ENCODE measurements at regions not wholly inside any gene's neighbourhood (a gene's known extent, or its start where the extent isn't known, plus 50 kb on each side); places are given as distances from the start of the nearest gene placed in this dataset.
"Not testable (repeated sequence)": the region's sequence is repeated elsewhere in the genome, so short reads cannot be mapped to it uniquely, and the experiment has no call there.

- DNase-seq (ENCODE audit: low read depth in 2 of 2), result no peak
Observed at GRCh38 chr4:17012451-17012850, 114.0 kb upstream of the LDB2 start.

DNA sequence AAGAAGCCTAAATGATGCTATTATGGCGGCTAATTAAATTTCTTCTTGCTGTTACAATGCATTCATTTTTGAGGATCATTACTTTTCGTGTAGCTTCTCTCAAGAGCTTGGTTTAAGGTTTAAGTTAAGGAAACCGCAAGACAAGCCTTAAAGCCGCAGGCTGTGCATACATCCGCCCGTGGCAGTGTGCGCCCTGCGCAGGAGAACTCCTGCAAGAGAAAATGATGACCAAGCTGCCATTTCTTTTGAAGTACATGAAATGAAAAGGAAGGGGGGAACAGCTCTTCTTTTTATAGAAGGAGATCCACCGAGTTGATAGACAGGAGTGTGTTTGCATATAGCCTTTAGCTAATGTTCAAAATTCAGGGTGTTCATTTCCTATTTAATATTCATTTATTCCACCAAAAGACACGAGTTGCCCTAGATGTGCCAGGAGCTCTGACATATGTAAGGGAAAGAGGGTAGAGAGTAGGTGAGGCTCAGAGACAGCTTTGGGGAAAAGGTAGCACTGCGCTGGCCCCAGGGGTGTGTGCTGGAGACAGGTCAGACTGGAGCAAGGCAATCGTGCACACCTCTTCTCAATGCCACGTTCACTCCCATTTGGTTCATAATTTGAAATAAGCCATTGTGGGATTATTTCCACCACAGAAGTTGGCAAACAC, 112.1 kb upstream of the LDB2 start:
- DNase-seq (ENCODE audit: low read depth in 2 of 2), result no peak

- DNase-seq (ENCODE audit: low read depth in 2 of 2), result no peak
Observed at GRCh38 chr4:17009871-17010367, 111.5 kb upstream of the LDB2 start.

- DNase-seq (ENCODE audit: low read depth in 2 of 2), result no peak
Observed at GRCh38 chr4:17008834-17009345, 110.4 kb upstream of the LDB2 start.

DNA sequence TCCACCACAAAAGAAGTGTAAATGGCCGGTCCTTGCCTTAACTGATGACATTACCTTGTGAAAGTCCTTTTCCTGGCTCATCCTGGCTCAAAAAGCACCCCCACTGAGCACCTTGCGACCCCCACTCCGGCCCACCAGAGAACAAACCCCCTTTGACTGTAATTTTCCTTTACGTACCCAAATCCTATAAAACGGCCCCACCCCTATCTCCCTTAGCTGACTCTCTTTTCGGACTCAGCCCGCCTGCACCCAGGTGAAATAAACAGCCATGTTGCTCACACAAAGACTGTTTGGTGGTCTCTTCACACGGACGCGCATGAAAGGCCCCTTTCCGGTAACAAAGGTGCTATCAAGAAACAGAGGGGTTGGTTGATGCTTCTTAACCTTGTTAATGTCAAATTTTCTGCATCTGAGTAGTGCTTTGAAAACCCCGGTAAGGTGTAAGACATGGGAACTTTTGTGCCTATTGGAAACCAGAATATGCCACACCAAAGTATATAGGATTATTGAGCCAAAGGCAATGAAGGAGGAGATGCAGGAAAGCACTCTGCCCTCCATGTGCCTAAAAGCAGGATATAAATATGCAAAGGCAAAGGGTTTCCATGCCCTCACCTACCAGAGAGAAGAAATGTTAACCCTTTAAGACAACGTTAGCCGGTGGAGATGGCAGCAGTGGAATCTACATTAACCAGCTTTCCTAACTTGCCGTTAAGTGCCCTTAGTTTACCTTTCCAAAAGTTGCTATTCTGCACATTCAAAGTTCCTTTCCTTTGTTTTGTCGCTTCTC, 105.4 kb upstream of the LDB2 start:
- DNase-seq (ENCODE audit: low read depth in 2 of 2), result not testable (repeated sequence)

- DNase-seq (ENCODE audit: low read depth in 2 of 2), result no peak
Observed at GRCh38 chr4:16995451-16995850, 97.0 kb upstream of the LDB2 start.

DNA sequence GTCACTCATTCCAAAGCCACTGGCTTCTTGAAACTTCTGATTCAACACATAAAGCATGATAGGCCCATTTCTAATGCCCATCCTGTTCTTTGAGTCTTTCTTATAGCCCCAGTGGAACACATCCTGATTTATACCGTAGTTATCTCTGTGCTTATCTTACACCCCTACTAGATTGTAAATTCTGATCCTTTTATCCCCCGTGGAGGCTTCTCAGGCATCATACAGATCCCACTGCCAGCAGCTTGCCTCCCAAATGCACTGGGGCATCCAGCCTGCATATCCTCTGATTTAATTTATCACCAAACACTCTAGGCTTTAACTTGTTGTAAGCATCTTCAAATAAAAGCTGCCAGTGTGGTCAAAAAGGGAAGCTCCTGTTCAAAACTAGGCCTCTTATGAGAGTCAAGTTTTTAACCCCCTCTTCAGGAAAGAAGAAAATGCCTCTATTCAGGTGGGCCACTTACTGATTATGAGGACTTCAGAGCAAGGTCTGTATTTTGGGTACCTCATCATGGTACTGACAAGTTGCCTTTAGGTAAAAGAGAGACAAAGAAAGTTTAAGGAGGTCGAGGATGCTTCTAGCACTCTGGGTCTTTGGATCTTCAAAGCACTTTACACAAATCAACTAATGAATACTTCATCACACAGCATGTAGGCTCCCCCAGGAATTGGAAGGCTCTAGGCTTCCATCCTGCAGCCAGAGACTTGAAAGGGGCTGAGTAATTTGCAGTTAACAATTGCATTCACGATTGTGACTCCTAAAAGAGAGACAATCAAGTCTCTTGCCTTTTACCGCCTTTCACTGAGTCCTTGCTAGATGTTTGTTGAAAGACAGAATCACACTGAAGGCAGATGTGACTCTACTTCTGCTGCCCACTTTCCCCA, 95.8 kb upstream of the LDB2 start:
- no peak for DNase-seq (ENCODE audit: low read depth in 2 of 2)

DNA sequence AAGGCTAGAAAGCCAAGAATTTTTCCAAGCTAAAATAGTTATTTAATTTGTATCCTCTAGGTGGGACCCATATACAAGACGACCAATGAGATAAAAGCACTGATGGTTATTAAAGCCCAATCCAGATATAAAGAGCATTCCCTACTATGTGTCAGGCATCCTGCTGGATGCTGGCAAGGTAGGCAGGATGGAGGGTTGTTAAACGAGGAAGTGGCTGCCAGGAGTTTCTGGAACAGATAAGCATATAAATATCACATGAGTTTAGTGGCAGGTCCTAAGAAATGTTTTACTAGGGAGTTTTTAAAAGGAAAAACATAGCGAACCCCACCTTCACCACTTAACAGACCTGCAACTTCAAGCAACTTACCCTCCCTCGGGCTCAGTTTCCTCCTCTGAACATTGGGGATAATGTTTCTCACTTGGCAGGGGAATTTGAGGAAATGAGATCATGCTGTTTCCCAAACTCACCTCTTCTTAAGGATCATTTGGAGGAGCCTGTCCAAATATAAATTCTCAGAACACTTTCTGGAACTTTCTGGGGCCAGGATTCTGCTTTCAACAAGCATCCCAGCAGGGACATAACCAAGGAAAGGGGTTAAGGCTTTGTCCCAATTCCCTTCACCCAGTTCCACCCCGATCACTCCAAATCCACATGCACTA, 94.3 kb upstream of the LDB2 start:
- no peak for DNase-seq (ENCODE audit: low read depth in 2 of 2)

- DNase-seq (ENCODE audit: low read depth in 2 of 2), result no peak
Observed at GRCh38 chr4:16991450-16991849, 93.0 kb upstream of the LDB2 start.

DNA sequence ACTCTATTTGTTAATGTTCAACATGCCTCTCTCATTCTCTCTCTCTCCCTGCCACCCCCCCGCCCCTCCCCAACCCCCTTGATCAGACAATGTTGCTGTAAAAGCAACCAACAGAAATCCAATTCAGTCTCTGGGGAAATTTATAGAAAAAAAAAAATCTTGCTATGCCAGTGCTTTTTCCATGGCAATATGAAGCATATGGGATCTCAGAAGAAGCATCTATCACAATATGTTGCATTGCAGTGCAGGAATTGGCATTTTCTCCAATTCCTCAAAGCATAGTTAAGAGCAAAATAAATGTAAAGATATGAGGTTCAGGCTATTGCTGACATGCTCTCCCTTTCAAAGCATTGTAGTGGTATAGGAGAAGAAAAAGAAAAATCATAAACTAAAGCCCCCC, 90.9 kb upstream of the LDB2 start:
- no peak for DNase-seq (ENCODE audit: low read depth in 2 of 2)

- no peak for DNase-seq (ENCODE audit: low read depth in 2 of 2)
Observed at GRCh38 chr4:16988814-16989213, 90.4 kb upstream of the LDB2 start.

DNA sequence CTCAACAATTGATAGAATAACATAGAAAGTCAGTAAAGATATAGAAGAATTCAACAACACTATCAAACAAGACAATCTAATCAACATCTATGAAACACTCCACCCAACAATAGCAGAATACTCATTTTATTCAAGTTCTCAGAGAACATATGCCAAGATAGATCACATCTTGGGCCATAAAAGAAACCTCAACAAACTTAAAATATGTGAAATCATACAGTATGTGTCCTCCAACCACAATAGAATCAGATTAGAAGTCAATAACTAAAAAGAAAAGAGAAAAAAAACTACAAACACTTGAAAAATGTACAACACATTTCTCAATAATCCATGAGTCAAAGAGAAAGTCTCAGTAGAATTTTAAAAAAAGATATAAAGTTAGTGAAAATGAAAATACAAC, 78.6 kb upstream of the LDB2 start:
- DNase-seq (ENCODE audit: low read depth in 2 of 2), result no peak

- no peak for DNase-seq (ENCODE audit: low read depth in 2 of 2)
Observed at GRCh38 chr4:16969696-16970135, 71.3 kb upstream of the LDB2 start.

GRCh38 chr4:16967722-16968121, 69.3 kb upstream of the LDB2 start:
- no peak for DNase-seq (ENCODE audit: low read depth in 2 of 2)

- DNase-seq (ENCODE audit: low read depth in 2 of 2), result no peak
Observed at GRCh38 chr4:16959305-16959704, 60.9 kb upstream of the LDB2 start.

DNA sequence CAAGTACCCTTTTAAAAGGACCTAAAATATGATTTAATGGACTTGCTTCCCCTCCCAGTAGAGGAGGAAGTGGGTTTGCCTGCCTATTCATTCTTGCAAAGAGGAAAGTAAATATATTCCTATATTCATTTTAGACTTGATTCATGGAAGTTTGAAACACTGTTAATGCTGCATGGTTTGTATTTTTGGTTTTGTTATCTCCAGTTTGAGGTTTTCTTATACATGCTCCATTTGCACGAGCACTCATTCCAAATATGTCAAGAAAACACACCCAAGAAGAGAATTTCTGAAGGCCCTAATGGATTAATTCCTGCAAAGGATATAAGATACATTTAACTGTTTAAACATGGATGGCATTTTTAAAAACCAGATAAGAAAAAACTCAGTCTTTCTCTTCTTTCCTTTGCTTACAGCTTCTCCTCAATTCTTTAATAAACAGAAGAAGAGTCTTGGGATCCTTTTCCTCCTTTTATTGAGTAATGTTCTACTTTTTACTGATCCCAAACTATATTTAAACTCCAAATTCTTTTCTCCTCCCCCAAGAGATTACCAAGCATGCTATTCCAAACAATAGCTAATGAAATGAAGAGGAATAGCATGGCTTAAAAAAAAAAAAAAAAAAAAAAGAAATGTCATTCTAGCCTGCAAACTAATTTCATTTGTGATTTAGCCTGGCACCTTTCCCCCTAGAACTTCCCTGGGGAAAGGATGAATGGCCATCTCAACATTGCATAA, 54.6 kb upstream of the LDB2 start:
- DNase-seq (ENCODE audit: low read depth in 2 of 2), result no peak

- no peak for DNase-seq (ENCODE audit: low read depth in 2 of 2)
Observed at GRCh38 chr4:16952462-16952871, 54.0 kb upstream of the LDB2 start.

All from stimulated activated CD4-positive, alpha-beta T cell treated with anti-CD3 and anti-CD28 coated beads, Interleukin-4, amount 100 ng/mL, for 48 hours (primary cell).